Thoracic aorta (tissue), 2 donors: ENCODE measurements at regions not wholly inside any gene's neighbourhood (a gene's known extent, or its start where the extent isn't known, plus 50 kb on each side); places are given as distances from the start of the nearest gene placed in this dataset.

ENCODE experiments used
- ATAC-seq: fragments of 150-250 bp; one replicate; pipeline ENCODE4 v1.8.0; 2017; ENCODE audit warnings: low read depth; ENCODE audit not compliant: insufficient number of reproducible peaks, low FRiP score
- DNase-seq: peaks from one replicate; pipeline ENCODE4 v3.0.0-alpha.2; 2020; ENCODE audit warnings: low spot score
- H3K27ac ChIP-seq, 2 donors: fragments of 200-600 bp; sonication (generic); 1 replicate in 1 of 2; 2 replicates in 1 of 2; pipeline ENCODE4 v1.5.1; 2016; ENCODE audit warnings: mild to moderate bottlenecking in 2 of 2, moderate library complexity in 2 of 2
- H3K27me3 ChIP-seq: fragments of 200-600 bp; sonication (generic); replicated peaks from 2 replicates; pipeline ENCODE4 v1.6.0; 2016; ENCODE audit warnings: mild to moderate bottlenecking; ENCODE audit not compliant: insufficient read depth
- H3K36me3 ChIP-seq: fragments of 200-600 bp; sonication (generic); one replicate; pipeline ENCODE4 v1.5.1; 2016
- H3K4me1 ChIP-seq, 2 donors: fragments of 200-600 bp; sonication (generic); 1 replicate in 1 of 2; 2 replicates in 1 of 2; pipeline versions ENCODE4 v1.5.1 to v1.6.0; 2016; ENCODE audit warnings: low read depth in 2 of 2, mild to moderate bottlenecking in 1 of 2; ENCODE audit not compliant: control insufficient read depth in 1 of 2
- H3K4me3 ChIP-seq: fragments of 200-600 bp; sonication (generic); 2 replicates; pipeline ENCODE4 v1.5.1; 2016; ENCODE audit warnings: mild to moderate bottlenecking
- H3K9me3 ChIP-seq: fragments of 200-600 bp; sonication (generic); 2 replicates; pipeline ENCODE4 v1.5.1; 2016
- TF ChIP-seq, protein P1 (sequence below): fragments of 200-600 bp; sonication (generic); IDR thresholded peaks from one replicate; pipeline ENCODE4 v1.5.1; 2019; ENCODE audit warnings: antibody characterized with exemption

DNA sequence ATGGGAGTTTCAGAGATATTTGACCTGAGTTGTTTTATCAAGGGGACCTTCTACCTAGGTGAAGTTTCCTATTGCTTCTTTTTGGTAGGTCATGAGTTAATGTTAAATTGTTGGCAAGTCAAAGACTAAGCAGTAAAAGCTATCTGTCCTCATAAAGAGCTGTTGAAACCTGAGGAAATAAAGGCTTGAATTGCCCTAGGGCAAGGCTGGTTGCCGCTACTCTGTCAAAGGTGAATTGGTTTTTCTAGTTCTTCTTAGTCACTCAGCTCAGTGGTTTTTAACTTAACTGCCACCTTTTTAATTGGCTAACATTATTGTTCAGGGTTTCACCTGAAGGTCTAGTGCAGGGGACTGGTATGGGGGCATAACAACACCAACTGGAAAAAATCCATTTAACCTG is 441.6 kb upstream of the FBXO33 start:
- Histone ChIP-seq H3K4me3 (no peak overlapping the region), H3K9me3 (no peaks in the 10 kb centered on the region), H3K4me1 (peaks cover 0 to 7% of the 10 kb centered on the region in 2 donors), H3K27ac (no peak overlapping the region), H3K36me3 (no peaks in the 10 kb centered on the region), H3K27me3 (no peaks in the 10 kb centered on the region)
- DNase-seq: no peak
- no peak for ATAC-seq
- TF ChIP-seq, protein P1, sequence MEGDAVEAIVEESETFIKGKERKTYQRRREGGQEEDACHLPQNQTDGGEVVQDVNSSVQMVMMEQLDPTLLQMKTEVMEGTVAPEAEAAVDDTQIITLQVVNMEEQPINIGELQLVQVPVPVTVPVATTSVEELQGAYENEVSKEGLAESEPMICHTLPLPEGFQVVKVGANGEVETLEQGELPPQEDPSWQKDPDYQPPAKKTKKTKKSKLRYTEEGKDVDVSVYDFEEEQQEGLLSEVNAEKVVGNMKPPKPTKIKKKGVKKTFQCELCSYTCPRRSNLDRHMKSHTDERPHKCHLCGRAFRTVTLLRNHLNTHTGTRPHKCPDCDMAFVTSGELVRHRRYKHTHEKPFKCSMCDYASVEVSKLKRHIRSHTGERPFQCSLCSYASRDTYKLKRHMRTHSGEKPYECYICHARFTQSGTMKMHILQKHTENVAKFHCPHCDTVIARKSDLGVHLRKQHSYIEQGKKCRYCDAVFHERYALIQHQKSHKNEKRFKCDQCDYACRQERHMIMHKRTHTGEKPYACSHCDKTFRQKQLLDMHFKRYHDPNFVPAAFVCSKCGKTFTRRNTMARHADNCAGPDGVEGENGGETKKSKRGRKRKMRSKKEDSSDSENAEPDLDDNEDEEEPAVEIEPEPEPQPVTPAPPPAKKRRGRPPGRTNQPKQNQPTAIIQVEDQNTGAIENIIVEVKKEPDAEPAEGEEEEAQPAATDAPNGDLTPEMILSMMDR: no peak

DNA sequence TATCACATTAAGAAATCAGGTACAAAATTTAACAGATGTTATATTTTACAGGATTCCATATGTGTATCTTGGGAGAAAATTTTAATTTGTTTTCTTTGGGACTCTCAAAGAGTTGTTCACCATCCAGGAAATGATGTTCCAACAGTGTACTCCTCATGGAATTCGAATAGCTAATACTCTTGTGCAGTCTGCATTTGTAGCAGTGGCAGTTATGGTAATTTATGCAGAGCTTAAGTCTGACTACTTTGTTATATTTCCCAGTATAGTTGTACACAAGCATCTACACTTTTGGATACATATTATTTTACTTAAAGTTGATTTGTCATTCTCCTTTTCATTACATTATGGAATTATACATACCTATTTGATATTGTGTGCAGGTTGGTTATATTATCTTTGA is 436.7 kb upstream of the FBXO33 start:
- H3K4me3 ChIP-seq: no peak overlapping the region
- H3K9me3 ChIP-seq: no peaks in the 10 kb centered on the region
- no peak for ATAC-seq
- no peak for DNase-seq
- H3K4me1 ChIP-seq: no peaks in the 10 kb centered on the region
- H3K27me3 ChIP-seq: no peaks in the 10 kb centered on the region
- H3K36me3 ChIP-seq: no peaks in the 10 kb centered on the region
- no peak overlapping the region for H3K27ac ChIP-seq
- TF ChIP-seq, protein P1: no peak

DNA sequence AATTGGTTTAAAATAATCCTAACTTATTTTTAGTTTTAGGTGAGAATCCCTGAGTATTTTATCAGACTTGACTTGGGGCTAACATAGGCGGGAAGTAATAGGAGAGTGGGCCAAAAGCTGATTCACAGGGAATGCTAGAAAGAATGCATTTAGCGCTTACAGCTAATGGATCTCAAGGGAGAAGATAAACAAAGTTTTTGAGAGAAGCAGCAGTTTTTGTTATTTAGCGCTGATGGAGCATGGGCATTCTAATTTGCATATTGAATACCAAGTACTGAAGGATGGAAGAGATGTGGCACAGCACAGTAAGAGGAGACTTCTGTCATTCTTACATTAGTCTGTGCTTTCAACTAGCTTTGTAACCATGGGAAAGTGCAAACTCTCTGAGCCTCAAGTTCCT is 436.0 kb upstream of the FBXO33 start:
- Histone ChIP-seq H3K27ac (no peak overlapping the region), H3K9me3 (no peaks in the 10 kb centered on the region), H3K4me3 (no peak overlapping the region), H3K27me3 (no peaks in the 10 kb centered on the region), H3K36me3 (no peaks in the 10 kb centered on the region), H3K4me1 (no peaks in the 10 kb centered on the region)
- DNase-seq (no peak), ATAC-seq (no peak)
- TF ChIP-seq, protein P1: no peak

DNA sequence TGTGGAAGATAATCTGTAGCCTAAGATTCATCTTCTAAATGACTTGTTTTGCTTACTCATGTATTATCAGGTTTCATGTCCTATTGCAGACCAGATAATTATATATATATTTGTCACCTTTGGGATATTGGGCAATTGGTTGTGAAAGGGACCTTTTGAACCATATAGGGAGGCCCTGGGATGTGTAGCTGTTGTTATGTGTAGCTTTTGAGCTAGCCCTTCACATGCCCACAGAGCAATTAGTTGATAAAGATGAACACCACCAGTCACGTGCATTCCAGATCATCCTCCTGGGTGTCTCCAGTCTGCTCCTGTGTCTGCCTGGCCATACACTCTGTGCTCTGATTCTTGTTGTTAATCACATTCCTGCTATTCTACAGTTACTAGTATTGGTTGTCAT is 431.2 kb upstream of the FBXO33 start:
- Histone ChIP-seq H3K27ac (no peak overlapping the region), H3K27me3 (no peaks in the 10 kb centered on the region), H3K9me3 (no peaks in the 10 kb centered on the region), H3K4me1 (no peaks in the 10 kb centered on the region), H3K36me3 (no peaks in the 10 kb centered on the region), H3K4me3 (no peak overlapping the region)
- TF ChIP-seq, protein P1: no peak
- ATAC-seq (no peak), DNase-seq (no peak)

DNA sequence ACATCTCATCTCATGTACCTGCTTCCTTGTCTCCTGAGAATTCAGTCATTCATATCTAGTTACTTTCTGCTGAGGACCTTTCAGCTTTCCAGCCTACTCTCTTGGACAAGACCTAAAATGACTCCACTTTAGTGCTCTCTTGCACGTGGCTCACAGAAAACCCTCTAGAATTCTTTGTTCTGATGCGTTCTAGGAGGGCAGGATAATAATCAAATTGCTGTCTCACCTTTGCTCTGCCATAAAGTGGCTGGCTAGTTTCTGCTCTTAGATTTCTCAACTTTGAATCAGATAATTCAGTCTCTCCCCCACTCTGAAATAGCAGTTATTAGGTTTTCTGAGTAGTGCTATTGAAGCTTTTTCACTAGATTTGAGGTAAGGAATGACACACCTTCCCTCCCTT is 429.5 kb upstream of the FBXO33 start:
- no peaks in the 10 kb centered on the region for H3K4me1 ChIP-seq
- no peak for ATAC-seq
- H3K9me3 ChIP-seq: no peaks in the 10 kb centered on the region
- TF ChIP-seq, protein P1: no peak
- no peak for DNase-seq
- no peak overlapping the region for H3K27ac ChIP-seq
- no peak overlapping the region for H3K4me3 ChIP-seq
- no peaks in the 10 kb centered on the region for H3K27me3 ChIP-seq
- no peaks in the 10 kb centered on the region for H3K36me3 ChIP-seq
